Psoas muscle (tissue), 7 donors: ENCODE measurements at regions not wholly inside any gene's neighbourhood (a gene's known extent, or its start where the extent isn't known, plus 50 kb on each side); places are given as distances from the start of the nearest gene placed in this dataset.

Experiments used
- ATAC-seq, 4 donors: fragments of 200-7000 bp; cut with Tn5 transposase; one replicate each; pipeline ENCODE4 v1.9.1; 2020; ENCODE audit warnings: moderate library complexity in 3 of 4, mild to moderate bottlenecking in 2 of 4
- DNase-seq, 2 donors: peaks; one replicate each; pipeline ENCODE4 v3.0.0-alpha.2; 2020
- H3K27ac ChIP-seq: fragments of 200-600 bp; one replicate; pipeline ENCODE4 v1.8.0; 2022
- H3K27me3 ChIP-seq, 3 donors: fragments of 200-600 bp in 1 of 3; one replicate each; pipeline versions ENCODE4 v1.6.1 to v1.8.0; 2013 to 2022; ENCODE audit warnings: low read length in 2 of 3, mild to moderate bottlenecking in 2 of 3, moderate library complexity in 1 of 3; ENCODE audit not compliant: insufficient read depth in 3 of 3
- H3K36me3 ChIP-seq, 2 donors: fragments of 200-600 bp in 1 of 2; one replicate each; pipeline versions ENCODE4 v1.6.1 to v1.8.0; 2013 to 2022; ENCODE audit warnings: low read depth in 1 of 2, mild to moderate bottlenecking in 1 of 2, moderate library complexity in 1 of 2; ENCODE audit not compliant: insufficient read depth in 1 of 2
- H3K4me1 ChIP-seq: fragments of 200-600 bp; one replicate; pipeline ENCODE4 v1.8.0; 2022
- H3K4me3 ChIP-seq: fragments of 200-600 bp; one replicate; pipeline ENCODE4 v1.8.0; 2022; ENCODE audit warnings: mild to moderate bottlenecking
- H3K9me3 ChIP-seq: fragments of 200-600 bp; one replicate; pipeline ENCODE4 v1.8.0; 2022
- WGBS, 3 donors: extraction: QIAGEN DNeasy Blood & Tissue Kit; methylation state at CpG; one replicate each; pipeline versions ENCODE4 v1.1.6 to v1.1.7; 2013; 5-methylcytosine and 5-hydroxymethylcytosine counted together
- intact Hi-C, 2 donors: fragments of 100-400 bp; cut with DNase I; formaldehyde crosslinking; loops; one replicate each; pipeline versions ENCODE4 v1.11.0 to v1.14.2; 2022
- TF ChIP-seq, protein P1 (sequence below): fragments of 200-600 bp; IDR thresholded peaks from one replicate; pipeline ENCODE4 v1.8.0; 2022; ENCODE audit warnings: antibody characterized with exemption
- donor health status: healthy with polysubstance abuse.
- donor health status: DM: no; HTN: no; CAD: no; lungs with moderate emphysema.
- donor health status: Bipolar disorder and iron deficiency.
- donor health status: healthy.
- donor health status: DM: yes; HTN: yes; CAD: no.
- donor health status: DM: no; HTN: no; CAD: no.
- donor health status: DM: yes; HTN: yes; CAD: no.

- WGBS, 3 donors: 47 to 79% (median 54%) methylated on average over 5 of the region's 5 CpGs
- ATAC-seq: no peak
- H3K27me3 ChIP-seq: no peaks in the 10 kb centered on the region
- TF ChIP-seq, protein P1, sequence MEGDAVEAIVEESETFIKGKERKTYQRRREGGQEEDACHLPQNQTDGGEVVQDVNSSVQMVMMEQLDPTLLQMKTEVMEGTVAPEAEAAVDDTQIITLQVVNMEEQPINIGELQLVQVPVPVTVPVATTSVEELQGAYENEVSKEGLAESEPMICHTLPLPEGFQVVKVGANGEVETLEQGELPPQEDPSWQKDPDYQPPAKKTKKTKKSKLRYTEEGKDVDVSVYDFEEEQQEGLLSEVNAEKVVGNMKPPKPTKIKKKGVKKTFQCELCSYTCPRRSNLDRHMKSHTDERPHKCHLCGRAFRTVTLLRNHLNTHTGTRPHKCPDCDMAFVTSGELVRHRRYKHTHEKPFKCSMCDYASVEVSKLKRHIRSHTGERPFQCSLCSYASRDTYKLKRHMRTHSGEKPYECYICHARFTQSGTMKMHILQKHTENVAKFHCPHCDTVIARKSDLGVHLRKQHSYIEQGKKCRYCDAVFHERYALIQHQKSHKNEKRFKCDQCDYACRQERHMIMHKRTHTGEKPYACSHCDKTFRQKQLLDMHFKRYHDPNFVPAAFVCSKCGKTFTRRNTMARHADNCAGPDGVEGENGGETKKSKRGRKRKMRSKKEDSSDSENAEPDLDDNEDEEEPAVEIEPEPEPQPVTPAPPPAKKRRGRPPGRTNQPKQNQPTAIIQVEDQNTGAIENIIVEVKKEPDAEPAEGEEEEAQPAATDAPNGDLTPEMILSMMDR: no peak
- H3K9me3 ChIP-seq: no peaks in the 10 kb centered on the region
- DNase-seq: no peak
- intact Hi-C loops: no loop called here
- H3K4me3 ChIP-seq: no peak overlapping the region
- no peak overlapping the region for H3K27ac ChIP-seq
- no peaks in the 10 kb centered on the region for H3K36me3 ChIP-seq
- no peaks in the 10 kb centered on the region for H3K4me1 ChIP-seq
Measured at GRCh38 chr1:96370757-96371156, 350.8 kb upstream of the PTBP2 start.

GRCh38 chr1:96372881-96373280, 348.7 kb upstream of the PTBP2 start:
- no peaks in the 10 kb centered on the region for H3K4me1 ChIP-seq
- 75 to 90% (median 86%) methylated on average over 1 of the region's 1 CpG for WGBS, 3 donors
- TF ChIP-seq, protein P1: no peak

DNA sequence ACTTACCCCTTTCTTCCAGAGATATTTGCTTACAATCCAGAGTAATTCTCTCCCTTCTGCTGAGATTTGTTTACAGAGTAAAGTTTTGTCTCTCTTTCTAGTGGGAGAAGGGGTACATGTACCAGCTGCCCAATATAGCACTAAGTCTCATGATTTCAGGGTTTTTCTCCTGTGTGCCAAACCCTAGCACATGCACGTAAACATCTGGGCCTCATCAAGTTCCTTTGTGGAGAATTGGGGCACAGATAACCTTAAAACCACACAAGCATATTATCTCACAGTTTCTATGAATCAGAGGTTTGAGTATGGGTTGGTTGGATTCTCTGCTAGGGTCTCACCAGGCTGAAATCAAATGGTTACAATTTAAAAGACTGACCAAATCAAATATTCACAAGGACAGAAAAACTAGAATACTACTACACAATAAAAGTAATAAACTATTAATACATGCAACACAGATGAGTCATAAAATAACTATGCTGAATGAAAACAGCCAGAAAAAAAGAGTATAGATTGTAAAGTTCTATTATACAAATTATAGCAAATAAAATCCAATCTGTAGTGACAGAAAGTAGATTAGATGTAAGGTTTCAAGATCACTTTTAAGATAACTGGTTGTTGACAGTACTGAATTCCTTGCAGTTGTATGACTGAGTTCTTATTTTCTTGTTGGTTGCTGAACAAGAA, 347.4 kb upstream of the PTBP2 start:
- Histone ChIP-seq H3K9me3 (no peaks in the 10 kb centered on the region), H3K4me1 (no peaks in the 10 kb centered on the region), H3K27ac (no peak overlapping the region), H3K27me3 (no peaks in the 10 kb centered on the region), H3K36me3 (no peaks in the 10 kb centered on the region), H3K4me3 (no peak overlapping the region)
- ATAC-seq (no peak), DNase-seq (no peak)
- TF ChIP-seq, protein P1: no peak
- 50 to 72% (median 60%) methylated on average over 1 of the region's 1 CpG for WGBS, 3 donors
- intact Hi-C loops: no loop called here

More at GRCh38 chr1:96372881-96373280, 348.7 kb upstream of the PTBP2 start:
- Histone ChIP-seq H3K36me3 (no peaks in the 10 kb centered on the region), H3K27ac (no peak overlapping the region), H3K9me3 (no peaks in the 10 kb centered on the region), H3K4me3 (no peak overlapping the region), H3K27me3 (no peaks in the 10 kb centered on the region)
- ATAC-seq (no peak), DNase-seq (no peak)
- intact Hi-C loops: no loop called here

GRCh38 chr1:96376846-96377245, 344.7 kb upstream of the PTBP2 start:
- TF ChIP-seq, protein P1: no peak

DNA sequence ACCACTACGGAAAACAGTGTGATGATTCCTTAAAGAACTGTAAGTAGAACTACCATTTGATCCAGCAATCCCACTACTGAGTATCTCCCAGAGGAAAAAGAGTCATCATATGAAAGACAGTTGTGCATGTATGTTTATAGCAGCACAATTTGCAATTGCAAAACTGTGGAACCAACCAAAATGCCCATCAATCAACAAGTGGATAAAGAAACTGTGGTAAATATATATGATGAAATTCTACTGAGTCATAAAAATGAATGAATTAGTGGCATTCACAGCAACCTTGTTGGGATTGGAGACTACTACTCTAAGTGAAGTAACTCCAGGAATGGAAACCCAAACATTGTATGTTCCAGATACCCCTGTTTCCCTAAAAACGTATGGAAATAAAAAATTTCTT, 337.0 kb upstream of the PTBP2 start:
- intact Hi-C loops: no loop called here
- no peaks in the 10 kb centered on the region for H3K9me3 ChIP-seq
- H3K27ac ChIP-seq: no peak overlapping the region
- no peaks in the 10 kb centered on the region for H3K4me1 ChIP-seq
- H3K27me3 ChIP-seq: no peaks in the 10 kb centered on the region
- H3K4me3 ChIP-seq: no peak overlapping the region
- H3K36me3 ChIP-seq: no peaks in the 10 kb centered on the region
- WGBS, 3 donors: 78 to 81% (median 79%) methylated on average over 2 of the region's 2 CpGs
- TF ChIP-seq, protein P1: no peak
- DNase-seq: no peak
- no peak for ATAC-seq

More at GRCh38 chr1:96376846-96377245, 344.7 kb upstream of the PTBP2 start:
- Histone ChIP-seq H3K27me3 (no peaks in the 10 kb centered on the region), H3K4me1 (no peaks in the 10 kb centered on the region), H3K9me3 (no peaks in the 10 kb centered on the region), H3K27ac (no peak overlapping the region), H3K36me3 (no peaks in the 10 kb centered on the region), H3K4me3 (no peak overlapping the region)
- DNase-seq (no peak), ATAC-seq (no peak)
- 72 to 85% (median 73%) methylated on average over 1 of the region's 1 CpG for WGBS, 3 donors
- intact Hi-C loops: no loop called here
